ENCODE measurements at regions not wholly inside any gene's neighbourhood (a gene's known extent, or its start where the extent isn't known, plus 50 kb on each side); places are given as distances from the start of the nearest gene placed in this dataset.

GRCh38 chr9:86703346-86703745 is 244.0 kb downstream of the GAS1 start:
- no peak overlapping the region for H3K27ac ChIP-seq (ENCODE audit: low read depth, low read length)
- DNase-seq (ENCODE audit: low read depth) (peak; percentile 47), FAIRE-seq (no peak)
- no peaks in the 10 kb centered on the region for H3K36me3 Mint-ChIP-seq (ENCODE audit: low read depth, unreplicated experiment)
- H3K9ac ChIP-seq (ENCODE audit: low read length) = no peak overlapping the region
- H3K27ac Mint-ChIP-seq (ENCODE audit: unreplicated experiment) = no peak overlapping the region
- H3K27me3 ChIP-seq (ENCODE audit: insufficient read depth, low read length) = no peaks in the 10 kb centered on the region
- H3K36me3 ChIP-seq (ENCODE audit: insufficient read depth, low read length) = no peaks in the 10 kb centered on the region
- H3K4me1 ChIP-seq (ENCODE audit: insufficient read depth, low read length) = peaks cover 4% of the 10 kb centered on the region
- no peak overlapping the region for H3K4me3 ChIP-seq (ENCODE audit: insufficient read depth, low read depth, low read length)
- H3K4me1 Mint-ChIP-seq (ENCODE audit: low read depth, unreplicated experiment) = peaks cover 11% of the 10 kb centered on the region
- no peak overlapping the region for H3K4me2 ChIP-seq (ENCODE audit: low read length)
- H4K20me1 ChIP-seq (ENCODE audit: insufficient read depth, low read length) = no peaks in the 10 kb centered on the region
- H3K9me3 Mint-ChIP-seq (ENCODE audit: unreplicated experiment) = peaks cover 9% of the 10 kb centered on the region
- TF ChIP-seq EZH2 (IDR thresholded peaks at IDR 0.05; ENCODE audit: insufficient read depth, low read length) (no peak), CTCF (IDR thresholded peaks at IDR 0.05; ENCODE audit: insufficient read depth, low read depth, low read length) (no peak)
- no peaks in the 10 kb centered on the region for H3K79me2 ChIP-seq (ENCODE audit: insufficient read depth, low read length)
- peaks cover 2% of the 10 kb centered on the region for H3K27me3 Mint-ChIP-seq (ENCODE audit: low read depth, unreplicated experiment)
- no peak overlapping the region for H2AFZ ChIP-seq (ENCODE audit: low read depth, low read length)
- H3K9me3 ChIP-seq (ENCODE audit: insufficient read depth, low read depth, low read length) = no peaks in the 10 kb centered on the region
- no peak overlapping the region for H3K4me3 Mint-ChIP-seq (ENCODE audit: unreplicated experiment)

- FAIRE-seq = no peak
- H3K4me2 ChIP-seq (ENCODE audit: low read length) = no peak overlapping the region
- no peaks in the 10 kb centered on the region for H3K36me3 ChIP-seq (ENCODE audit: insufficient read depth, low read length)
- no peak overlapping the region for H3K27ac Mint-ChIP-seq (ENCODE audit: unreplicated experiment)
- no peak overlapping the region for H3K9ac ChIP-seq (ENCODE audit: low read length)
- peak; percentile 75 for DNase-seq (ENCODE audit: low read depth)
- no peak overlapping the region for H2AFZ ChIP-seq (ENCODE audit: low read depth, low read length)
- no peak overlapping the region for H3K4me3 ChIP-seq (ENCODE audit: insufficient read depth, low read depth, low read length)
- H3K27me3 ChIP-seq (ENCODE audit: insufficient read depth, low read length) = no peaks in the 10 kb centered on the region
- no peak overlapping the region for H3K27ac ChIP-seq (ENCODE audit: low read depth, low read length)
- H3K9me3 ChIP-seq (ENCODE audit: insufficient read depth, low read depth, low read length) = no peaks in the 10 kb centered on the region
- H3K9me3 Mint-ChIP-seq (ENCODE audit: unreplicated experiment) = peaks cover 7% of the 10 kb centered on the region
- no peak overlapping the region for H3K4me3 Mint-ChIP-seq (ENCODE audit: unreplicated experiment)
- no peaks in the 10 kb centered on the region for H3K36me3 Mint-ChIP-seq (ENCODE audit: low read depth, unreplicated experiment)
- TF ChIP-seq EZH2 (IDR thresholded peaks at IDR 0.05; ENCODE audit: insufficient read depth, low read length) = no peak
- TF ChIP-seq CTCF (IDR thresholded peaks at IDR 0.05; ENCODE audit: insufficient read depth, low read depth, low read length) = no peak
- H3K4me1 Mint-ChIP-seq (ENCODE audit: low read depth, unreplicated experiment) = peaks cover 2% of the 10 kb centered on the region
- H4K20me1 ChIP-seq (ENCODE audit: insufficient read depth, low read length) = no peaks in the 10 kb centered on the region
- H3K4me1 ChIP-seq (ENCODE audit: insufficient read depth, low read length) = peaks cover 4% of the 10 kb centered on the region
- no peaks in the 10 kb centered on the region for H3K79me2 ChIP-seq (ENCODE audit: insufficient read depth, low read length)
- no peaks in the 10 kb centered on the region for H3K27me3 Mint-ChIP-seq (ENCODE audit: low read depth, unreplicated experiment)
Observed at GRCh38 chr9:86700629-86701028, 246.7 kb downstream of the GAS1 start.

GRCh38 chr9:86697999-86698398 is 249.3 kb downstream of the GAS1 start:
- H3K4me2 ChIP-seq (ENCODE audit: low read length) = no peak overlapping the region
- H3K4me1 Mint-ChIP-seq (ENCODE audit: low read depth, unreplicated experiment) = no peaks in the 10 kb centered on the region
- no peak overlapping the region for H3K27ac Mint-ChIP-seq (ENCODE audit: unreplicated experiment)
- H3K27me3 ChIP-seq (ENCODE audit: insufficient read depth, low read length) = no peaks in the 10 kb centered on the region
- no peak overlapping the region for H3K4me3 ChIP-seq (ENCODE audit: insufficient read depth, low read depth, low read length)
- no peak overlapping the region for H3K27ac ChIP-seq (ENCODE audit: low read depth, low read length)
- H3K79me2 ChIP-seq (ENCODE audit: insufficient read depth, low read length) = no peaks in the 10 kb centered on the region
- no peaks in the 10 kb centered on the region for H3K9me3 Mint-ChIP-seq (ENCODE audit: unreplicated experiment)
- H3K27me3 Mint-ChIP-seq (ENCODE audit: low read depth, unreplicated experiment) = no peaks in the 10 kb centered on the region
- peaks cover 4% of the 10 kb centered on the region for H3K4me1 ChIP-seq (ENCODE audit: insufficient read depth, low read length)
- H3K36me3 ChIP-seq (ENCODE audit: insufficient read depth, low read length) = no peaks in the 10 kb centered on the region
- H3K9me3 ChIP-seq (ENCODE audit: insufficient read depth, low read depth, low read length) = no peaks in the 10 kb centered on the region
- no peak overlapping the region for H3K4me3 Mint-ChIP-seq (ENCODE audit: unreplicated experiment)
- DNase-seq (ENCODE audit: low read depth) = no peak
- H3K9ac ChIP-seq (ENCODE audit: low read length) = no peak overlapping the region
- H3K36me3 Mint-ChIP-seq (ENCODE audit: low read depth, unreplicated experiment) = no peaks in the 10 kb centered on the region
- H2AFZ ChIP-seq (ENCODE audit: low read depth, low read length) = no peak overlapping the region
- no peak for FAIRE-seq
- H4K20me1 ChIP-seq (ENCODE audit: insufficient read depth, low read length) = no peaks in the 10 kb centered on the region
- TF ChIP-seq EZH2 (IDR thresholded peaks at IDR 0.05; ENCODE audit: insufficient read depth, low read length) = no peak
- TF ChIP-seq CTCF (IDR thresholded peaks at IDR 0.05; ENCODE audit: insufficient read depth, low read depth, low read length) = no peak

Measured in astrocyte (in vitro differentiated cells and primary cell).